ENCODE measurements at regions not wholly inside any gene's neighbourhood (a gene's known extent, or its start where the extent isn't known, plus 50 kb on each side); places are given as distances from the start of the nearest gene placed in this dataset.
A peak's percentile ranks its signal among the peaks of the same experiment; 100 is the strongest.
"Not testable (repeated sequence)": the region's sequence is repeated elsewhere in the genome, so short reads cannot be mapped to it uniquely, and the experiment has no call there.

DNA sequence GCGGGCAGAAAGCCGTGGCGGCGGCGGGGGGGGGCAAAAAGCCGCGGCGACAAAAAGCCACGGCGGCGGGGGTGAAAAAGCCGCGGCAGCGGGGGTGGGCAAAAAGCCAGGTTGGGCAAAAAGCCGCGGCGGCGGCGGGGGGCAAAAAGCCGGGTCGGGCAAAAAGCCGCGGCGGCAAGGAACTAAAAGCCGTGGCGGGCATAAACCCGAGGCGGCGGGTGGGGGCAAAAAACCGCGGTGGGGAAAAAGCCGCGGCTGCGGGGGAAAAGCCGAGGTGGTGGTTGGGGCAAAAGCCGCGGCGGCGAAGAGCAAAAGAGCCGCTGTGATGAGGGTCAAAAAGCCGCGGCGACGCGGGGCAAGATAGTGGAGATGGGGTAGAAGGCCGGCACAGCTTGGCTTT is 1834.2 kb downstream of the FOXD4L5 start:
- DNase-seq (ENCODE audit: low read depth in 2 of 2) = not testable (repeated sequence)

DNA sequence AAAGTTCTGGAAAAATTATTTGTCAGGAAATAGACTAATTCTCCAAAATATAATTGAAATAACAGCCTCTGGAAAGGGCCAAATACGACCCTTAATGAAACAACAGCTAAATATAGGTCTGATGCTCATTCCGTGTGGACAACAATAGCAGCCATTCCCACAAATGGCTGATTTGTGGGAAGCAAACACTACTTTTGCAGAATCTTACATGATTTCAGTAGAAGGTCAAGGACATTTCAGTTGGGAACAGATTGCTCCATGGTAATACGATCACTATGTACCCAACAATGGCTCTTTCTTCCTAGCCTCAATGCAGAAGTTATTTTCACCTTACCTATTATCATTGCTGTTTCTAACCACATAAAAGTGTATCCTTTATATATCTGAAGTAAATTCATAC is 1859.9 kb downstream of the FOXD4L5 start:
- not testable (repeated sequence) for DNase-seq (ENCODE audit: low read depth in 2 of 2)

- DNase-seq (ENCODE audit: low read depth in 2 of 2) = not testable (repeated sequence)
Observed at GRCh38 chr9:63390897-63391296, 1894.1 kb downstream of the FOXD4L5 start.

GRCh38 chr9:63385479-63385878 is 1899.5 kb downstream of the FOXD4L5 start:
- DNase-seq (ENCODE audit: low read depth in 2 of 2) = not testable (repeated sequence)

GRCh38 chr9:63379864-63380263 is 1905.1 kb downstream of the FOXD4L5 start:
- DNase-seq (ENCODE audit: low read depth in 2 of 2) = not testable (repeated sequence)

DNA sequence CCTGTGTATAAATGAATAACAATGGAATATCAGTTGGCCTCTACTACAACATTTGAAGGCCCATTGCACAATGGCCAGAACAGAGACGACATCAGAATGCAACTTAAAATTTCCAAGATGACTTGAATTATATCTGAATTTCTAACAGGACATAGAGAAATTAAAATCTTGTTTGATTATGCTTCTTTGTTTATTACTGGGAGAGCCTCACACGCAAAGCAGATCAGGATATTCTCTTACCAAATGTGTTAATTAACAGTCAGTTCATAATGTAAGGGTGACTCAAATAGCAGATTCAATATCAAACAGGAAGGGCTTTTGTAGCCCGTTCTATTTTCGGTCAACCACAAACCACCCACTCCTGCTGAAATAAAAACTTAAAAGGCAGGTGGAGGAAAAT is 1930.8 kb downstream of the FOXD4L5 start:
- not testable (repeated sequence) for DNase-seq (ENCODE audit: low read depth in 2 of 2)

- not testable (repeated sequence) for DNase-seq (ENCODE audit: low read depth in 2 of 2)
Observed at GRCh38 chr9:63347347-63347746, 1937.7 kb downstream of the FOXD4L5 start.

DNA sequence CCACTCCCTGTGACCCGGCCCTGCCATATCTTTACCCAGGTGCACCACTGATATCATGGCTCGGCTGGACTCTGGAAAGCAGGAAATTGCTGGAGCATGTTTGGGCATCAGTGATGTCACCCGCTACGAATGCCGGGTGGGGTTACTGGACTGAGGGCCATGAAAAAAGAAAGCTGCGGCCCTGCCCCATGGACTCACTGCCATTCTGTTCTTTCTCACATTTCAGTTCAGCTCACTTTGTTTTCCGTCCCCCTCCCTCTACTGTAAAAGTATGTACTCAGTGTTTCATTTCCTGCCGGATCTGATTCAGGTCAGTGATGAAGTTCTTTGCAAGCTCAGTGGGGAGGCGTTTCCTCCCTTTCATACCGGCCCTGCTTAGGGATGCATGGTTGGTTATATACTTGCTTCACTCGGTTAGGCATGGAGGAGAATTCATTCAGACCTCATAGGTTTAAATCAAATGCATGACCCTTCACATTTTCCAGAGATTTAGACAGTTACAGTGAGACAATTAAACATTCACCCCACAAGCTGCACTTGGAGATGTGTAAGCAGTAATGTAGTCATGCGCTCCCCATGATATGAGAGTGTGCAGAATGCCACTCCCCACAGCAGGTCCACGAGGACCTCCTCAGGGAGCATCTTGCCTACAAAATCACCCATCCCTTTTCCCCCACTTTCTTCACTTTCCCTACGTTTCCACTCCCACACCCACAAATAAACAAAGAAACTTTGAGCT is 1938.5 kb downstream of the FOXD4L5 start:
- peak; percentile 95 to 98 for DNase-seq (ENCODE audit: low read depth in 2 of 2)

DNA sequence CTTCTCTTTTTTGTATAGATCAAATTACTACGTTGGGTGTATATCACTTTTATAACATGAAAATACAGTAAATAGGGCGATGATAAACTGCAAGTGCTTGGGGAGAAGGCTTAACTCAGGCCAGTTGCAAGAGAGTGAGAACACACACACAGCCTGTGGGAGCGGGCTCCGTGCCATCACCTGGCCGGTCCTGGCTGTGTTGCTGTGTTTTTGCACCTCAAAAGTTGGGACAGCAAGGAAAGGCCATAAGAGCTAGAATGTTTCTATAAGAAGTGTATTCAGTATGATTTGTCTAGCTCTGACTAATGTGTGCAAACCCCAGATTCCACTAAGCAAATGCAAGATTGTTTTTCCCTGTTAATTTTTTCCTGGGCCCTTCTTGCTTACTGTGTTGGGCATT is 1940.6 kb downstream of the FOXD4L5 start:
- not testable (repeated sequence) for DNase-seq (ENCODE audit: low read depth in 2 of 2)

DNA sequence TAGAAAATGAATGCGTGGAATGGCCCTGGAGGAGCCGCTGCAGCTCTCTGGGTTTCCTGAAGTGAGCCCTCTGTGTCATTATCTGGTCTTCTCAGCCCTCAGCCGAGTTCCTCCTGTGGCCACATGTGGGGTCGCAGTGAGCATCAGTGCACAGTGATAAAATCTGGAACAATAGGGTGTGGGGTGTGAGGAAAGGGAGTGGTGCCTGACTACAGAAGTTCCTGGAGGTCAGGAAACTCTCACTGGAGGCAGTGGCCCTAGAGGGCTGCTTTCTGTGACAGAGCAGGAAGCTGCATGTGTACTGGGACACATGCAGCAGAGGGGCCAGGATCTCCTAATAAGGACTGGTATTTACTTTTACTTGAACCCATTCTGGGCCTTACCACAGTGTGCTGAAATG is 1942.5 kb downstream of the FOXD4L5 start:
- DNase-seq (ENCODE audit: low read depth in 2 of 2) = peak; percentile 89 to 93

DNA sequence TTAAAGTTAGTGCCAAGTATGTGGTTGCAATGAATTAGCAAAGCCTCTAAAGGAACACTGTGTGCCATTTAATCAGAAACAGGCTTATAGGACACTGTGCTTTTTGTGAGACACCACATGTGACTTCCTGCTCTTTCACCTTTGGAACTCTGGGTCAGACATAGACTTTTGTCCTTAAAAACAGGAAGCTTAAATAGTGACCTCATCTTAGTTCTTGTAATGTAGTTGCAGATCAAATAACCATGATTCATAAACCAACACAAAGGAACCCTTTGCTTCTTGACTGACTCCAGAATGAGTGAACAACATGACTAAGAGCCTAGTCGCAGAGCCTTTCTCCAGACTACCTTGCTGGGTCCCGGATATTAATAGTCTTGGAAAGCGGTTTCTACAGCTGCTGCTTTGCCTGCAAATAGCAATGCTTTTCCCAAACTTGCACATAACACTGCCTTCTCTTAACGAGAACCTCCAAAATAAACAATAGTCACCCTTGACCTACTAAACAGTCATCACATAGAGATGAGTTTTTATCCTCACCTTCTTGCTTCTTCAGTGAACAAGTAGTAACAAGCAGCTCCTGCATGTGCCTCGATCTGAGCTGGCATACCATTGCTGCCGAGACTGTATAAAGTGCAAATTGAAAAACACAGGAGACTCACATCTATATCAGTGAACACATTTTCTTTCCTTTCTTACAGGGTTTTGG is 1947.0 kb downstream of the FOXD4L5 start:
- DNase-seq (ENCODE audit: low read depth in 2 of 2) = peak; percentile 30 to 68

- DNase-seq (ENCODE audit: low read depth in 2 of 2) = not testable (repeated sequence)
Observed at GRCh38 chr9:63335286-63335685, 1949.7 kb downstream of the FOXD4L5 start.

DNA sequence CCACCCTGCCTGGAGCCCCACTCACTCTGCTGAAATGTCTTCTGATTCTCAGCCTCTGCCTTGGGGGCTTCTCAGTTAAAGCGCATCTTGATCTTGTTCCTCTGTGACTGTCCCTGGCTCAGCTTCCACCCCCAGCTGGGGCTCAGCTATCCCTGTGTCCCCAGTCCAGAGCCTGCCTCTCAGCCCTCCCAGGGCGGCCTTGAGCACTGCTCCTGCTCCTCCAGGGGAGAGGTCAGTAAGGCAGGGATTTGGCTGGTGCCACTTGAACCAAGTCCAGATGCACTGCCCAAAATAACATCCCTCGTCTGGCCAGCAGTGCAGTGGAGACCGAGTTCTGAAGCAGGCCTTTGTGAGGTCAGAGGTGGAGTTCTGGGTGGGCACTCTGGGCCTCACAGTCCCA is 1950.8 kb downstream of the FOXD4L5 start:
- DNase-seq (ENCODE audit: low read depth in 2 of 2) = not testable (repeated sequence)

- not testable (repeated sequence) for DNase-seq (ENCODE audit: low read depth in 2 of 2)
Observed at GRCh38 chr9:63333083-63333482, 1951.9 kb downstream of the FOXD4L5 start.

DNA sequence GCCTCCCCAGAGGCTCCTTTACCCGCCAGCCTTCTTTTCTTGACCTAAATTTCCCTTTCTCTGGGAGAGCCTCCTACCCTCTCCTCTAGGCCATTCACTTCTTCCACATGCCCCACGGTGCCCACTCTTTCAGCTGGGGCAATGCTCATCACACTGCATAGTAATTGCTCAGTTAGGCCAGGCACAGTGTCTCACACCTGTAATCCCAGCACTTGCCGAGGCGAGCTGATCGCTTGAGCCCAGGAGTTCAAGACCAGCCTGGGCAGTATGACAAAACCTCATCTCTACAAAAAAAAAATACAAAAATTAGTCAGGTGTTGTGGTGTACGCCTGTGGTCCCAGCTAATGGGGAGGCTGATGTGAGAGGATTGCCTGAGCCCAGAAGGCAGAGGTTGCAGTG is 1956.7 kb downstream of the FOXD4L5 start:
- not testable (repeated sequence) for DNase-seq (ENCODE audit: low read depth in 2 of 2)

- DNase-seq (ENCODE audit: low read depth in 2 of 2) = not testable (repeated sequence)
Observed at GRCh38 chr9:63327211-63327610, 1957.8 kb downstream of the FOXD4L5 start.

DNA sequence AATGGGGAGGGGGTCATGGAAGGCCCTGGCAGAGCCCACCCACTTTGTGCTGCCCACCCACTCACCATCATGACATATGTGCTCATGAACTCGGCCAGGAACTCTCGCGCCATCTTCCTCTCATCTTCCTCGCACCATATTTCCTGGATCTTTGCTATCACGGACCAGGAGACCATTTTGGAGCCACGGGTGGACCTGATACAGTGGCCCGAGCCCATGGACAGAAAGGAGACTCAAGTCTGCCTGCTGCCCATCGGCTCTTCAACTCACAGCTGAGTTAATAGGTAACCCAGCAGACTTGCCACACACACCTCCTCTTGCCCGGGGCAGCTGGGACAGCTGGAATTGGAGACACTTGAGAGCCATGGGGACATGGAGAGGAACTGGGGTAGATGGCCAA is 1958.3 kb downstream of the FOXD4L5 start:
- DNase-seq (ENCODE audit: low read depth in 2 of 2) = not testable (repeated sequence)

- not testable (repeated sequence) for DNase-seq (ENCODE audit: low read depth in 2 of 2)
Observed at GRCh38 chr9:63325696-63326095, 1959.3 kb downstream of the FOXD4L5 start.

DNA sequence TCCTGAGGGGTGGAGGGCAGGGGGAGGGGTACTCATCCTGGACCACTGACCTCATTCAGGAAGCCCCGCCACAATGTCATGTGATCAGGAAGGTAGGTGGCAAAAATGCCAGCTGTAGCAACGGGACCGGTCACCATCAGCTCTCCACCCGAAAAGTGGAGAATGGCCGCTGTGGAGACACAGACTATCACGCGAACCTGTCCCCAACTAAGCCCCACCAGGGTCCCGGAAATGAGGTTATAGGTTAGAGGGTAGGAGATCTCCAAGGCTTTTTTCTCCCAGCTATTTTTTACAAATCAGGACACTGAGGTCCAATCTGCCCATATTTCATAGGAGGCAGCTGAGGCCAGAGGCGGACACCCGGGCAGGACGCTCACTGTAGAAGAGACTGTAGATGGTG is 1966.9 kb downstream of the FOXD4L5 start:
- DNase-seq (ENCODE audit: low read depth in 2 of 2) = not testable (repeated sequence)

- not testable (repeated sequence) for DNase-seq (ENCODE audit: low read depth in 2 of 2)
Observed at GRCh38 chr9:63315387-63315786, 1969.6 kb downstream of the FOXD4L5 start.

- not testable (repeated sequence) for DNase-seq (ENCODE audit: low read depth in 2 of 2)
Observed at GRCh38 chr9:63296848-63297247, 1988.2 kb downstream of the FOXD4L5 start.

DNA sequence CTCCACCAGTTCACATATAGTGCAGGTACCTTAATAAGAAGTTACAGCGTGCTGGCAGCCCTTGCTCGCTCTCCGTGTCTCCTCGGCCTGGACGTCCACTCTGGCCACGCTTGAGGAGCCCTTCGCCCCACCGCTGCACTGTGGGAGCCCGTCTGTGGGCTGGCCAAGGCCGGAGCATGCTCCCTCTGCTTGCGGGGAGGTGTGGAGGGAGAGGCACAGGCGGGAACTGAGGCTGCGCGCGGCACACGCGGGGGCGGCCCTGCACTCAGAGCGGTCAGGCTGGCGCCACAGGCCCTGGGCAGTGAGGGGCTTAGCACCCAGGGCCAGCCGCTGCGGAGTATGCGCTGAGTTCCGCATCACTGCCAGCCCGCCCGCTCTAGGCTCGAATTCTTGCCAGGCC is 1988.6 kb downstream of the FOXD4L5 start:
- not testable (repeated sequence) for DNase-seq (ENCODE audit: low read depth in 2 of 2)

GRCh38 chr9:63289971-63290370 is 1995.0 kb downstream of the FOXD4L5 start:
- DNase-seq (ENCODE audit: low read depth in 2 of 2) = peak in 1 of 2 donors; percentile 50

Measured in dermis microvascular lymphatic vessel endothelial cell (primary cell).